GM21737 (cell line): ENCODE measurements at regions not wholly inside any gene's neighbourhood (a gene's known extent, or its start where the extent isn't known, plus 50 kb on each side); places are given as distances from the start of the nearest gene placed in this dataset.
"Not testable (repeated sequence)": the region's sequence is repeated elsewhere in the genome, so short reads cannot be mapped to it uniquely, and the experiment has no call there.

Experiments used
- ATAC-seq: cut with Tn5 transposase; IDR thresholded peaks from one replicate; pipeline ENCODE4 v1.9.1; 2021; ENCODE audit warnings: mild to moderate bottlenecking, moderate library complexity; ENCODE audit not compliant: unreplicated experiment

DNA sequence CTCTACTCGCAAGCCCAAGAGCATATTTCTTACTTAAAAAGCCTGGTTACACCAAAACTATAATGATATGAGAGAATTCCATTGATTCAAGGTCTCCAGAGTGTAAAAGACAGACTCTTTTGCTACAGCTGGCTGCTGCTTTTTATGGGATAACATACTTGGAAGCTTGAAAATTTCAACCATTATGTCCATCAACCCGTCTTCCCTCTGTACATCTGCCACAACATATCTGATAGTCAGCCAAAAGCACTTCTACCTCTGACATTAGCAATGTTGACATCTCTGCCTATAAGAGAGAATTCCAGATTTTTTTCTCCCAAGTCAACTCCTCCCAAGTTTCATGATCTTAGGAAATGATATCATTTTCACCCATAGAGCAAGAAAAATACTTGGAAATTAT lies 54.4 kb upstream of the IQCM start:
- no peak for ATAC-seq

DNA sequence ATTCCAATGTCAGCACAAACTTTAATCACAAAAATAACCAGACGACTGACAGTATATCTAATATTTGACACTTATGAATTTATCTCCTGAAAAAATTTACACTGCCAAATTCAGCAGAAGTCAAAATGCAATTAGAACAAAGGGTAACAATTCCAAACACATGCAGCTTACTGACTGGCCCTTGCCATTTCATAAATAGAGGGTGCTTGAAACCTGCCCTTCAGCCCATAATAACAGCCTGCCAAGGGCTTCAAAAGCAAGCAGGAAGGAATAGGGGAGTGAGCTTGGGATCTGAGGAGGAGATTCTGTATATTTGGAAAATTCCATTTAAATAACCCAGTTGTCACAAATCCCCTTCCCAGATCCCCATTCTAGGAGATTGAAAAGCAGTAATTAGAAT lies 66.1 kb upstream of the IQCM start:
- no peak for ATAC-seq

DNA sequence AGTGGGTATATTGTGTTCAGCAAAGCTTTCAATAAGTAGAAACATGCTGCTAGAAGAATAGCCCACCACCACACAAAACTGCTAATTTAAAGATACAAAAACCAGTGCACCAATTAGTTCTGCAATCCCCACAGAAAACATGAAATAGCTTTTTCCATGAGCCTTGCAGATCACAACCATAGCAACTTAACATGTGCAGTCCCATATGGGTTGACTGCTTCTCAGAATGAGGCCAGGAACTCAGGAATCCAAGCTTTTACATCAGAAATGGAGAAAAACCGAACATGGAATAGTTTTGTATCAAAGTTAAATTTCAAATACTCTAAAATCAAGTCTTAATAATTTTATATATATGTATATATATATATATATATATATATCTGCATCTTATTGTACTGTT lies 66.6 kb upstream of the IQCM start:
- ATAC-seq, result no peak

- no peak for ATAC-seq
Observed at GRCh38 chr4:149884046-149884445, 68.4 kb upstream of the IQCM start.

GRCh38 chr4:149884529-149885181 lies 69.0 kb upstream of the IQCM start:
- no peak for ATAC-seq

GRCh38 chr4:149885896-149886295 lies 70.3 kb upstream of the IQCM start:
- no peak for ATAC-seq

- ATAC-seq, result no peak
Observed at GRCh38 chr4:149886786-149887490, 71.3 kb upstream of the IQCM start.

DNA sequence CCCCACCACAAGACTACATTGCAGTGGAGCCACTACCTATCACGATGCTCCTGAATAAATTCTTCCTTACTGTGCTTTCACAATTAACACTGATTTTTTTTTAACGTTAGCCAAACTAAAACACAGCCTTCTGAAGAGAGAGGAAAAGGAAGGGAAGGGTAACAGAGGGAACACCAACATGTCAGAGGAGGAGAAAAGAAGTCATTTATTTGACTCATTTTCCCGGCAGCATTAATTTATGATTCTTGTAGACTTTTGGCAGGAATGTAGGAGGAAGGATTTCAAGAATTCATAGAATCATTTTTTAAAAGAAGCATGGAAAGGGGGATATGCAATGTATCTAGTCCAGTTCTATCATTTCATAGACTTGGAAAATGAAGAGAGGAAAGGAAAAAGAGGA lies 74.3 kb upstream of the IQCM start:
- no peak for ATAC-seq

GRCh38 chr4:149890531-149890930 lies 74.9 kb upstream of the IQCM start:
- no peak for ATAC-seq

DNA sequence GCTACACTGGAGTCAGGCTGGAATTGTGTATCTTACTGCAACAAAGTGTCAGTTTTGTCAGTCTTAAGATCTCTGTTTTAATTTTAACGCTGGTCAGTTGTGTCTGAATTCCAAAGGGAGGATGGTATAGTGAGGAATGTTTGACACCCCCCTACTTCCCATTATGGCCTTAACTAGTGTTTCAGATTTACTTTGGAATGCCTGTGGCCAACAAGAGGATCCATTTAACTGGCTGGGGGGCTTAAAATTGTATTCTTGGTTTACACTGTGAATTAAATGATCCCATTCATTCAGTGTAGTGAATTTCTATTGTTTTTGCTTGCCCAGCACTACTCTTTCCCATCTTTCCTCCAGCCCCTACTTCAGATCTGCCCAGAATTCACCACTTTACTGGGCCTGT lies 75.8 kb upstream of the IQCM start:
- ATAC-seq, result no peak

DNA sequence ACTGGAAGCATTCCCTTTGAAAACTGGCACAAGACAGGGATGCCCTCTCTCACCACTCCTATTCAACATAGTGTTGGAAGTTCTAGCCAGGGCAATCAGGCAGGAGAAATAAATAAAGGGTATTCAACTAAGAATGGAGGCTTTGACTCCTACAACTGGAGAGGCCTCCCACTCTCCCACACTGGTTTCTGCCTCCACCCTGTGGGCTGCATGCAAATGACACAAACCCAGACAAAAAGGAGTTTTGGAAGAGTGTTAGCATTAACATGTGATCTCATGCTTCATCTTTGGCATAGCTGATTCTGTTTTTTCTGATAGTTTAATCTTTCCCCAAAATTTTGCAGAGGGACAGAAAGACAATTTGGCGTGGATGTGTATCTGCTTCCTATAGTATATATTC lies 80.8 kb upstream of the IQCM start:
- no peak for ATAC-seq

- no peak for ATAC-seq
Observed at GRCh38 chr4:149897783-149898182, 82.1 kb upstream of the IQCM start.

DNA sequence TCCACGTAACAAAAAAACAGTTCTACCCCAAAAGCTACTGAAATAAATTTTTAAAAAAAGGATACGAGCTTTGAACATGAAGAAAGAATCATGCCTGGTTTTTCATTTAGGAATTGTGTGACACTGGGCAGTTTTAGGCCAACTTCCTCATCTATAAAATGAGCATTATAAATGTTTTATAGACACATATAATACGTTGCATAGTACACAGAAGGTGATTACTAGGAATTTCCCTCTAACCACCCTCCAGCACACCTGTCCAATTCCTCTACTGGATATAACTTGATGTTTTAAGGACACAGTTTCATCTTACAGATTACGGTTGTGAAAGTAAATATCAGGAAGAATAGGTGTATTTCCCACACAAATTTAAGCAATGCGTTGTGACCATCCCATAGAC lies 85.5 kb upstream of the IQCM start:
- ATAC-seq, result no peak

GRCh38 chr4:149902242-149902641 lies 86.6 kb upstream of the IQCM start:
- ATAC-seq, result no peak

GRCh38 chr4:149910177-149910576 lies 94.5 kb upstream of the IQCM start:
- no peak for ATAC-seq

- ATAC-seq, result no peak
Observed at GRCh38 chr4:149910604-149911350, 95.1 kb upstream of the IQCM start.

- ATAC-seq, result no peak
Observed at GRCh38 chr4:149911354-149911753, 95.7 kb upstream of the IQCM start.

- ATAC-seq, result no peak
Observed at GRCh38 chr4:149912000-149912399, 96.4 kb upstream of the IQCM start.

- peak; percentile 78 for ATAC-seq
Observed at GRCh38 chr4:149914119-149915115, 98.8 kb upstream of the IQCM start.

- ATAC-seq, result not testable (repeated sequence)
Observed at GRCh38 chr4:149915735-149916134, 100.1 kb upstream of the IQCM start.

DNA sequence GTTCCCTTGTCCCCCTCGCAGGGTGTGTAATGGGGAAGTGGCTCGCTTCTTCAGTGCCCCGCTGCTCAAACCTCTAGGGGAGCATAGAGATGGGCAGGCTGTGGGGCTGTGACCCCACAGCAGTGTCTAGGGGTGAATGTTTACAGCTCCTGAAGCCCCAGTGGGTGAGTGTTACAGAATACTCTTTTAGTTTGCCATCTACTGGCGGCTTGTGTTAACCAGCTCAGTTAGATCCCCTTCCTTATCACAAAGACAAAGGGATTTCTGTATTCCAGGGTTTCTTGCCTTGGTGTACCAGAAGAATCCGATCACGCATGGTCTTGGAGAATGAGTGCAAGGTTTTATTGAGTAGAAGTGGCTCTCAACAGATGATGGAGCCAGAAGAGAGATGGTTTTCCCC lies 108.1 kb upstream of the IQCM start:
- ATAC-seq, result no peak
